ENCODE measurements at regions not wholly inside any gene's neighbourhood (a gene's known extent, or its start where the extent isn't known, plus 50 kb on each side); places are given as distances from the start of the nearest gene placed in this dataset.

- TF ChIP-seq CTCF (IDR thresholded peaks at IDR 0.05), result no peak
- no peak for TF ChIP-seq ZFX (IDR thresholded peaks at IDR 0.05; ENCODE audit: borderline replicate concordance)
These were observed 875.0 kb upstream of the PRKX start for GRCh38 chrX:4588466-4588865.
